GM19397 (cell line): ENCODE measurements at regions not wholly inside any gene's neighbourhood (a gene's known extent, or its start where the extent isn't known, plus 50 kb on each side); places are given as distances from the start of the nearest gene placed in this dataset.

Experiments
- ATAC-seq: cut with Tn5 transposase; IDR thresholded peaks from one replicate; pipeline ENCODE4 v1.9.1; 2021; ENCODE audit warnings: mild to moderate bottlenecking, moderate library complexity; ENCODE audit not compliant: unreplicated experiment

DNA sequence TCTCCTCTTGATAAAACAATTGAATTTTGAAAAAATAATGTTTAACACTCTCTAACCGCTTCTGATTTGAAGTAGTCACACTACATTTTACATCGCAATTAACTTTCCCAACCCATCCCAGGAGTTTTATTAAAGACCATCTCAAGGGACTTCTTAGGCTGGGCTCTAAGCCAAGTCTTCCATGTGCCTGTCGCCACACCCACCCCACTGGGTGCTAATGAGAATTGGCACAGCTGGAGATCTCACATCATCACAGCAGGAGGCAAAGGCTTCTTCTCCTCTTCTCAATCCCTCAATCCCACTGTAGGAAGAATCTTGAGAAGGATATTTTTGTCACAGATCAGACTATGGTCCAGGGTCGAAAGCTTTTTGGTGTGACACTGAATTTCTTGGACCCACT is 328.9 kb downstream of the NUF2 start:
- no peak for ATAC-seq

DNA sequence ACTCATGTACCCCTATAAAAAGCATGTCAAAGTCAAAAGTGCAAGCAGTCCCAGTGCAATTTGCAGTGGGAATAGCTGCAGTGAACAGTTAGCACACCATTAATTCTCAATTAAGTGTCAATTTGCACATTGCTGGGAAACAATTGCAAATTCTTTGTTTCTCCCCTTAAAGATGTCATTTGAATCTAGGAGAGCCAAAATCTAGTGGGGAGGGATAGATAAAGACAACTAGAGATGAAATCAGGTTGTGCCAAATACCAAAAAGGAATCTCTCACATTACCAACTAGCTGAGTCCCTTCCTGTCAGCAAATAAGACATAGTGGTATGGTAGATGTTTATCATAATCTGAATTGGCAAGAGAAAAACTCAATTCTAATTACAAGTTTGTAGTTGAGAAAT is 330.7 kb downstream of the NUF2 start:
- no peak for ATAC-seq

GRCh38 chr1:163655565-163655964 is 333.8 kb downstream of the NUF2 start:
- ATAC-seq: no peak

DNA sequence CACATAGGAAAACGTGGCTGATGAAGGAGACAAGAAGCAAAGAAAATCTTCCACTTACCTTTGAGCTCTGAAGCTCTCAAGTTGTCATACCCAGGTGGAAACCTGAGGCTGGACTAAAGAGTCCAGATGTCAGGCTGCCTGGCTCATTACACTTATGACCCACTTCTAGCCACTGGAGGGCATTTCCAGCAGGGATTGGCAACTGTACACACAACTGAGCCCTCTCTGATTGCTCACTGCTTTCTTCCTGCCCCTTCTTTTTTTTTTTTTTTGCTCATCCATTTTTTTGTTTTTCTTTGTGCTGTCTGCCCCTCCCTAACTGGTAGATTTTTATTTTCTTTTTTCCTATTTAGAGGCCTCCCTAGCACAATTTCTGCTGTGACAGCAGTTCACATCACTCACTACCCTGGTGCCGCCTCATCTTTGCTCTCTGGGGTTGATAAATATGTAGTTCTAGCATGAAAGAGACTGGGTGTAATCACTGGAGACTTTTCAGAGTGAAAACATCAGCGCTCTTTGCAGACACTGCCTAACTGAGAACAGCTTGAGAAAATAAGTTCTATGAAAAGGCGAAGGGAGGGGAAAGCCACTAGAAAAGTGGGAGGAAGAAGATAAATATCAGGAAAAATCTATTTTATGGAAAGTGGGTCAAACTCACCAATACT is 334.5 kb downstream of the NUF2 start:
- ATAC-seq: no peak

DNA sequence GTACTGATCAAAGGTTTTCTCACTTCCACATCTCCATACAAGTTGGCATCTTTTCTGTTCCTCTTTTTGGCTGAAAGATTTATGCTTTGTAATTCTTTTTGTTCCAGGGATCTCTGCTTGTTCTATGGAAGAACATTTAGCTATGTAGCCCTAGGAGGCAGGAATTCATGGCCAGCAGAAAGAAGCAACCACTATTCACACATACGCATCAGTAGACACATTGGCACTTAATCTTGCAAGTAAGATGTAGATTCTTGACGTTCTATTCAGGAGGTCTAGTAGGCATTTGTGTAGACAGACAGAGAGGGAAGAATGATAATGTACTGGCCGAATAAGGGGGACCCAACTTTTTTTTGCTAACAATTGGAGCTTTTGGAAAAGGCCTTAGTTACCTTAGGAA is 336.0 kb downstream of the NUF2 start:
- ATAC-seq: no peak

GRCh38 chr1:163661391-163661790 is 339.6 kb downstream of the NUF2 start:
- no peak for ATAC-seq

GRCh38 chr1:163664671-163665335 is 343.0 kb downstream of the NUF2 start:
- no peak for ATAC-seq

GRCh38 chr1:163668472-163668871 is 346.7 kb downstream of the NUF2 start:
- no peak for ATAC-seq

GRCh38 chr1:163670989-163671757 is 349.4 kb downstream of the NUF2 start:
- ATAC-seq: no peak

DNA sequence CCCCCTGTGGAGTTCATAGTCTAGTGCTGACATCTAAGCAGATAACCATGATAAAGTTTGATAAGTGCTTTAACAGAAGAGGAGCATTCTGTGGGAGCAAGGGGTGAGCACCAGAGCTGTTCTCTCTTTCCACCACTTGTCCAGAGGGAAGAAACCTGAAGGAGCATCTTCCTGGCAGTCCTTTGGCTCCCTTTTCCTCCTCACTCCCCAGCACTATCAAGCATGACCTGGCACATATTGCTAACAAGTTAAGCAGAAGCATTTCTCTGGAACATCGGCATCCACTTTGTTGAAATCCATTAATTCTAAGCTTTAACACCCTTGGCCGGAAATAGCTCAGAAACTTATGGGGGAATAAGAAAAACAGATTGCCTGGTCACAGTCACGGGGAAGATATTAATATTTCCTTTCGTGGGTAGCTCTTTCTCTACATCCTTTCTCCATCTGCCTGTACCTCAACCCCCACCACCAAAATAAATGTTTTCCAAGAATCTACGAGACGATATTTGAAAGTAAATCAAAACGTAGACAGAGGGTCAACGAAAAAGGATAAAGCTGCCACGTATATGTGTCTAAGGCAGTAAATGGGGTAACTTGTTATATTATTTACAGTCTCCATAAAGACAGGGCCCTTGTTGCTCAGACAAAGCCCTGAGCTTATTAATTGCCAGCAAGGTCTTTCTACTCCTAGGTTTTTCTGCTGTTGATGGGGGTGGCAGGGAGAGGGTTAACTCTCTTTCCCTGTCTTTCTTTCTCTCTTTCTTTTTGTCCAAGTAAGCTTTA is 351.4 kb downstream of the NUF2 start:
- ATAC-seq: no peak

- no peak for ATAC-seq
These were observed 352.0 kb downstream of the NUF2 start for GRCh38 chr1:163673759-163674151.

- no peak for ATAC-seq
These were observed 352.5 kb downstream of the NUF2 start for GRCh38 chr1:163674236-163674635.

DNA sequence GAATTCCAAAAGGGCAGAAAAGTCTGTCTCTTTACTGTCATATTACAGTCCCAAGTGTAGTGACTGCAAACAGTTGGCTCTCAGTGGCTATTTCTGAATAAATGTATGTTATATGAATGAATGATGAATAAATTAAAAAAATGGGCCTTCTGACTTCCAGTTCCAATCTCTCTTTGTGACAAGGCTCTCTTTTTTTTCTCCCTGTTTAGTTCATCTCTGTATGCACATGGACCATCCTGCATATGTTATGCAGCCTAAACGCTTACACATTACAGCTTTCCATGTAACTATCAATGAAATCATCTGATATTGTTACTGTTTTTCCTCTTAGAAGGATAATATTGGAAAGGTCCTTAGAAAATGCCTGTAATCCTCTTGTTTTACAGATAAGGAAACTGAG is 363.0 kb downstream of the NUF2 start:
- ATAC-seq: no peak

DNA sequence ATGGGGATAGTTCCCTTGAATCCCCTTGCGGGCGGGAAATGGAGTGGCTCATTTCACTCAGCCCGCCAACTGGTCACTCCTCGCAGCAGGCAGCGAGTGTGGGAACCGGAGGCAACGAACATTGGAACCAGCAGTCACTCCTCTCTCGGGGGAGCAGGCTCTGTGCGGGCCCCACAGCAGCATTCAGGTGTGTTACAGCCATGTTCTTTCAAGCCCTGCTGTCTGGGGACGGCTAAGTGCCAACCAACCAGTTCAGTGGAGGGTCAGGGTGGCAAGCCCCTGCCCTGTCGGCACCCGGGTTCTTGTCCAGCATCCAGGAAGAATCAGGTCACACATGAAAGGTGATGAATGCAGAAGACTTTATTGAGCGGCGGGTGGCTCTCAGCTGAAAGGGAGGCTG is 370.5 kb downstream of the NUF2 start:
- ATAC-seq: no peak

DNA sequence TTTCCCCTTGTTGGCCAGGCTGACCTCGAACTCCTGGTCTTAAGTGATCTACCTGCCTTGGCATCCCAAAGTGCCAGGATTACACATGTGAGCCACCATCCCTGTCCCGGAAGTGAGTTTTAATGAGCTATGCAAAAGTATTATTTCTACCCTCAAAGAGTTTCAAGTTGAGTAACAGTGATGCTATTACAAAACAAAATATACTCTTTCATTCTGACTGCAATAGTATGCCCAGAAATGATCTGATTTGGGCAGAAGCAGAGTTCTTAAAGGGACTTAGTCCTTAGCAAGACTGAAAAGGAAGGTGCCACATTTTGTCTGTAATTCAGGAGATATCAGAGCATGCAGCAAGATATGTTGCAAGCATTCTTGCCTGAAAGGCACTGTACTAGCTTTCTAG is 375.4 kb downstream of the NUF2 start:
- ATAC-seq: no peak

DNA sequence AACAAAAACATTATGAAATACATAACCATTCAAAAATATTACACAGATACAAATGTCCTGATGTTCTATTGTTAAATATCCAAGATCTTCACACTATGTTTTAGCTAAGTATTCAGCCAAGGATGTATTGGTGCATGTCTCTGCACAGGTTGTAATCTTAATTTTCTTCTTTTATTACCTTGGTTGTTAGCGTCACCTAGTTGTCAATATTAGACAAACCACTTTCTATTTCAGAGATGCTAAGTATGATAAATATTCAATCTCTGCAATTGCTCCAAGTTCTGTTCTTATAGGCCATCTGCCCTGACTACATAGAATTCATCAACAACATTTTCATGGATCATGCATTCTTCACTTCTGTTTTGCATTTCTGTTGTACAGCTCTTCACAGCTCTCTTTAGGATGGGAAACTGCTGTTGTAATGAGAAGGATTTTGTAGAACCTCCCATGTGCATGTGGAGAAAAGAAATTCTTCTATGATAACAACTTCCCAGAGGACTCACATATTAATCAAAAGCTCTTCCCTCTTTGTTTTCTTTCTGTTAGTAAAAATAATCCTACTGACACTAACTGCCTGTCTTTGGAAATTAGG is 380.1 kb downstream of the NUF2 start:
- ATAC-seq: no peak

DNA sequence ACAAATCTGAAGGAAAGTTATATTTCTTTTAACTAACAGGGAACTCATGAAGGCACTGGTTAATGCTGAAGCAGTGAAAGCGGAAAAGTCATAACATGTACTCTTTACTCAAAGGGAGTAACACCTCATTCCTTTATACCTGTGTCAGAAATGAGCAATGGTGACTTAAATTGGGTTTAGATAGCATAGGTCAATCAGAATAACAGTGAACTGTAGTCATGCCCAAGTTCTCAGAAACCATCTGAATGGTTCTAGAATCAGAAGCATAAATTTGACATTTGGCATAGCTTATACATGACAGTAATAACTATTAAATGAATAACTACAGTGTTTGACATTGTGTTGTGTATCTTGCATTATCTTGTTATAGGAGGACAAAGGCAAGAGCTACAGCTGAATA is 382.0 kb downstream of the NUF2 start:
- ATAC-seq: no peak

GRCh38 chr1:163706915-163707314 is 385.2 kb downstream of the NUF2 start:
- ATAC-seq: no peak

DNA sequence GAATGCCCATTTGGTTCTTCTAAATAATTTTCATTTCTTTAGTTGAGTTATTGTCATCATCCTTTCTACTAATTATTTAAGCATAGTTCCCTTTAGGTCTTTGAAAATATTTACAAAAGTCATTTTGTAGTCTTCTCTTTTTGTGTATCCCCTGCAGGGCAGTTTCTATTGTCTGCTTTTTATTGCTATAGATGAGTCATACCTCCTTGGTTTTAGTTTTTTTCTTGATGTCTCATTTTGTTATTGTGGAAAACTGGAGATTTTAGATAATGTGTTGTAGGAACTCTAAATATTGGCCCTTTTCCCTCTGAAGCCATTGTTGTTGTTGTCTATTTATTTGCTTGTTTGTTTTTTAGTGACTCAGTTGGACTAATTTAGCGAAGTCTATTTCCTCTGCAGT is 387.9 kb downstream of the NUF2 start:
- ATAC-seq: no peak

DNA sequence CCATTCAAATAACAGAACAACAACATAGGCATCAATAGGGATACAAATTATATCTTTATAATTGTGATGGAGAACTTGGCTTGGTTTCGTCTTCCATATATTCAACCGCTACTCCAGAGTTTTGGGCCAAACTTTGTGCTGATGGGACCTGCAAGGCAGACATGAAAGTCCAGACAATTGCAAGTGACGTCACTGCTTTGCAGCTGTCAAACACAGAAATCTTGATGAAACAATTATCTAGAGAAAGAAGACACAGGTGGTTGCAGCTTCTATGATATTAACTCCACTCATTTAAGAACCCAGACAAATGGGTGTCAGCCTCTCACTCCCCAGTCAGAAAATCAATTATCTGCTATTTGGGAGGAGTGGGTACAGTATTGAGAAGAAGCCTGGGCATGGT is 390.6 kb downstream of the NUF2 start:
- ATAC-seq: no peak

DNA sequence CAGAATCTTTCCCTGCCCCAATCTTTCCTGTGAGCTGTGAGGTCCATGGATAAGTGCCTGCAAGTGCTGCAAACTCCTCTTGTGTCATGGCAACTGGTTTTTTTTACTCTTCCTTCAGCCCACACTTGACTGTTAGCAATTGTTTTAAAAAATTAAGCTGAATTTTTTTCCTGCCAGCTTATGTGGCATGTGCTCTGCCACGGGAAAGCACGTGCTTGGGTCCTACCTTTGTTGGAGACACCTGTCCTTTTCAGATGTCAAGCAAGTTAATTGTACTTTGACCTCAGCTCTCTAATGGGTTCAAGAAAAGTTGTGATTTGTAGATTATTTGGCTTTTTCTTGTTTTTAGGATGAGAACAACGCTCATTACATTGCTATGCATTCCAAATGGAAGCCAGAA is 398.5 kb downstream of the NUF2 start:
- ATAC-seq: no peak
